Activated CD4-positive, alpha-beta T cell treated with anti-CD3 and anti-CD28 coated beads, Interleukin-2, amount 10 ng/mL, durations not matched to agents 7 days and 5 days (primary cell): ENCODE measurements at regions not wholly inside any gene's neighbourhood (a gene's known extent, or its start where the extent isn't known, plus 50 kb on each side); places are given as distances from the start of the nearest gene placed in this dataset.
"Not testable (repeated sequence)": the region's sequence is repeated elsewhere in the genome, so short reads cannot be mapped to it uniquely, and the experiment has no call there.

Experiments
- CTCF ChIA-PET: fragments of 350-600 bp; sonication (Branson Sonifier 250); formaldehyde crosslinking; loops from one replicate; lab custom pipeline; 2021; ENCODE audit warnings: antibody characterized with exemption; lab: Charles Lee
- POLR2A ChIA-PET: fragments of 350-600 bp; sonication (Branson Sonifier 250); formaldehyde crosslinking; loops from one replicate; lab custom pipeline; 2021; ENCODE audit warnings: antibody characterized with exemption; lab: Charles Lee
- DNase-seq: peaks from one replicate; pipeline ENCODE4 v3.0.0-alpha.2; 2020
- H3K27ac Mint-ChIP-seq: one replicate; pipeline ENCODE4 v1.8.0; 2021; ENCODE audit warnings: mild to moderate bottlenecking, moderate library complexity, mixed read lengths
- H3K27me3 Mint-ChIP-seq: one replicate; pipeline ENCODE4 v1.8.0; 2021; ENCODE audit warnings: mixed read lengths
- H3K36me3 Mint-ChIP-seq: one replicate; pipeline ENCODE4 v1.8.0; 2021; ENCODE audit warnings: low read depth, mixed read lengths
- H3K4me1 Mint-ChIP-seq: one replicate; pipeline ENCODE4 v1.8.0; 2021; ENCODE audit warnings: mixed read lengths
- H3K4me3 Mint-ChIP-seq: one replicate; pipeline ENCODE4 v1.8.0; 2021; ENCODE audit warnings: mild to moderate bottlenecking, moderate library complexity, mixed read lengths
- H3K9me3 Mint-ChIP-seq: one replicate; pipeline ENCODE4 v1.8.0; 2021; ENCODE audit warnings: mixed read lengths

DNA sequence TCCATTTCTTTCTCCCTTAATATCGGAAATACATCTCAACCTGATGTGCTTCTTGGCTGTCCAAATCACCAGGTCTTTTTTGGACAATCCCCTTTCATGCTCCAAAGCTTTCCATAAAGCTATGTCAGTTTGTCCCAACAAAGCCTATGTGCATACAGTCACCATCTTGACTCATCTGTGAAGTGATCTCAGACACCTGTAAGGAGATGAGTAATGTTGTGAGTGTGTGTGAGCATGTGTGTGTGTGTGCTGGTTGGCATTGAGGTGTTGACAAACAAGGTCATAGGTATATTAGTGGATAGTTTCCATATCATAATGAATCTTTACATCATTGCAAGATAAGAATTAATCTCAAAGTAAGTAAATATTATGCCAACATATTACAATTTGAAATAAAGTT is 1243.3 kb upstream of the SEL1L start:
- Mint-ChIP-seq H3K27ac (no peak overlapping the region), H3K4me3 (no peak overlapping the region), H3K9me3 (no peaks in the 10 kb centered on the region), H3K27me3 (no peaks in the 10 kb centered on the region), H3K36me3 (no peaks in the 10 kb centered on the region), H3K4me1 (no peaks in the 10 kb centered on the region)
- CTCF ChIA-PET: no interaction called here
- DNase-seq: no peak
- POLR2A ChIA-PET: no interaction called here

- POLR2A ChIA-PET: no interaction called here
- no peak for DNase-seq
- no peak overlapping the region for H3K4me3 Mint-ChIP-seq
- CTCF ChIA-PET: no interaction called here
- no peaks in the 10 kb centered on the region for H3K4me1 Mint-ChIP-seq
- H3K9me3 Mint-ChIP-seq: no peaks in the 10 kb centered on the region
- H3K27me3 Mint-ChIP-seq: no peaks in the 10 kb centered on the region
- no peak overlapping the region for H3K27ac Mint-ChIP-seq
- H3K36me3 Mint-ChIP-seq: no peaks in the 10 kb centered on the region
Measured at GRCh38 chr14:82778008-82778590, 1244.4 kb upstream of the SEL1L start.

DNA sequence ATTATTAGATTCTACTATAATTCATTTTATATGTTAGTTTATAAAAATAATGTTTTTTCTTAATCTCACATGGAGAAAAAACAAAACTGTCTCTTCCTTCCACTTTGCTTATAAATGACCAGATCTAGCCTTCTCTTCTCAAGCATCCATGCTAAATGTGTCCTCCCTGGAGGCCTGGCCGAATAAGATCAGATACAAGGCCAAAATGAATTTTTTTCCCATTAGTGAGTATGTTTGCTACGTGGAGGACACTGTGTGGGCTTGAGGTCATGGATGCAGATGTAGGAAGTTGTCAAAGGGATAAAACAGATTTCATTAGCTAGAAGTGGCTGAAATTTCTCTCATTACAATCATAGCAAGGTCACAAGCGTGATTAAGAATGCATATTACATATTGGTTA is 1244.9 kb upstream of the SEL1L start:
- H3K9me3 Mint-ChIP-seq: no peaks in the 10 kb centered on the region
- no peaks in the 10 kb centered on the region for H3K4me1 Mint-ChIP-seq
- ChIA-PET CTCF (no interaction called here), POLR2A (no interaction called here)
- H3K27me3 Mint-ChIP-seq: no peaks in the 10 kb centered on the region
- no peaks in the 10 kb centered on the region for H3K36me3 Mint-ChIP-seq
- no peak overlapping the region for H3K4me3 Mint-ChIP-seq
- no peak overlapping the region for H3K27ac Mint-ChIP-seq
- DNase-seq: no peak

DNA sequence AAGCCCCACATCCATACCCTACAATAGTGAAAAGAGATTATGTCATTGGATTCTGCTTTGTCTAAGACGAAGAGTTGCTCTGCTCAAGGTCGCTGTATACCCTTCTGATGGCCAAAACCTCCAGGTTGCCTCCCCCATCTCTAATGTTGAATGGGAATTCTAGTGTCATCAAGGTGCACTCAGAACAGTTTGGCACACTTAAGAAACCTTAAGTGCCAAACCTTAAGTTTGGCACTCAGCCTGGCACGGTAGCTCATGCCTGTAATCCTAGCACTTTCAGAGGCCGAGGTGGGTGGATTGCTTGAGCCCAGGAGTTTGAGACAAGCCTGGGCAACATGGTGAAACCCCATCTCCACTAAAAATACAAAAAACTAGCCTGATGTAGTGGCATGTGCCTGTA is 1245.6 kb upstream of the SEL1L start:
- ChIA-PET POLR2A (no interaction called here), CTCF (no interaction called here)
- Mint-ChIP-seq H3K4me1 (no peaks in the 10 kb centered on the region), H3K36me3 (no peaks in the 10 kb centered on the region), H3K4me3 (no peak overlapping the region), H3K27me3 (no peaks in the 10 kb centered on the region), H3K9me3 (peaks cover 2% of the 10 kb centered on the region), H3K27ac (no peak overlapping the region)
- DNase-seq: no peak

DNA sequence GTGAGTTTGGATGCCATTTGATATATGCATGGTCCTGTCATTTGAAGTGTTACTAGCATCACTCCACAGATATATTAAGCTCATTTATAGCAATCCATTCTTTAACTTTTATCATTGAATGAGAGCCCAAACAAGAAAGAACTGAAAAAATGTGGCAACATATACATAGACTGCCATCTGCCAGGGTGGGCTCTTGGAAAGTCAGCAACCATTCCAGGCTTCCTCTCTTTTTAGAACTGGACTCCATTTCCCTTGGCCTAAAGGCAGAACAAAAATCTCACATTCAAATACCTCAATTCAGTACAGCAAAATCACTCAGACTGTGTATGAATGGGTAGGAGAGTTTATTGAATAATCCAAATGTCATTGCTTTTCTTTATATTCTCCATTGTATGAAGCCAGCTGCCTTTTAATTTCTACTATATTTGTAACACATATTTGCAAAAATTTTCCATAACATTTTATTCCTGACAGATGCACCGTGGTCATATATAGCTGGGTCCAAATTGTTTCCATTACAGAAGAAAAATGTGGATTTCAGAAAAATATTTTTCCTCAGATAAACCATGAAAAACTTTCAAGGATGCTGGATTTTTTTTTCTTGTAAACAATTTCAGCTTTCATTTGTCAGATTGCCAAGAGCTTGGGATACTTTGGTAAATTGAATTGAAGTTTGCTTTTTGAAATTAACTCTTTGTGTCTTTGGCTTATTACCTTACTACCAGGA is 1252.3 kb upstream of the SEL1L start:
- no peak overlapping the region for H3K4me3 Mint-ChIP-seq
- H3K36me3 Mint-ChIP-seq: no peaks in the 10 kb centered on the region
- no peak overlapping the region for H3K27ac Mint-ChIP-seq
- CTCF ChIA-PET: no interaction called here
- H3K27me3 Mint-ChIP-seq: no peaks in the 10 kb centered on the region
- no peaks in the 10 kb centered on the region for H3K4me1 Mint-ChIP-seq
- POLR2A ChIA-PET: no interaction called here
- DNase-seq: no peak
- H3K9me3 Mint-ChIP-seq: peaks cover 2% of the 10 kb centered on the region

- no peaks in the 10 kb centered on the region for H3K27me3 Mint-ChIP-seq
- POLR2A ChIA-PET: no interaction called here
- no peak for DNase-seq
- CTCF ChIA-PET: no interaction called here
- no peak overlapping the region for H3K27ac Mint-ChIP-seq
- peaks cover 2% of the 10 kb centered on the region for H3K9me3 Mint-ChIP-seq
- H3K4me1 Mint-ChIP-seq: no peaks in the 10 kb centered on the region
- H3K4me3 Mint-ChIP-seq: no peak overlapping the region
- no peaks in the 10 kb centered on the region for H3K36me3 Mint-ChIP-seq
Measured at GRCh38 chr14:82786483-82786880, 1252.8 kb upstream of the SEL1L start.

DNA sequence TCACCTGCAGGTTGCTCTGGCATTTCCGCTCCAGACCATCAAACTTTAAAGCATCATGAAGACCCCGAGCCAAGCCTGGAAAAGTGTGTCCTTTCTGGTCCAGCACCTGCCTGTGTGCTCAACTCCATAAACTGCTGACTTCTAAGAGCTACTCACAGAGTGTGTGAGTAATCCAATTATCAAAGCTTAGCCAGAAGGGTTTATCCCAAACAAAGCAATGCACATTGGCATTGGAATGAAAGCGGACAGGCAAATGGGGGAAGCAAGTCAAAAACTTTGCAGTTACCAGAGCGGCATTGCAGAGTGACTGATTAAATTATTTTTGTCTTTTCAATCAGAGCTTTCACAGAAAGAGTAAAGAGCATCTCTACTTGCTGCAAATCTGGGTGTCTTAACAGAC is 1262.4 kb upstream of the SEL1L start:
- H3K4me3 Mint-ChIP-seq: no peak overlapping the region
- H3K27me3 Mint-ChIP-seq: no peaks in the 10 kb centered on the region
- POLR2A ChIA-PET: no interaction called here
- no peaks in the 10 kb centered on the region for H3K4me1 Mint-ChIP-seq
- H3K9me3 Mint-ChIP-seq: no peaks in the 10 kb centered on the region
- DNase-seq: no peak
- CTCF ChIA-PET: no interaction called here
- no peak overlapping the region for H3K27ac Mint-ChIP-seq
- H3K36me3 Mint-ChIP-seq: no peaks in the 10 kb centered on the region

GRCh38 chr14:82798276-82798675 is 1264.6 kb upstream of the SEL1L start:
- H3K27me3 Mint-ChIP-seq: no peaks in the 10 kb centered on the region
- ChIA-PET POLR2A (no interaction called here), CTCF (no interaction called here)
- no peak for DNase-seq
- no peak overlapping the region for H3K4me3 Mint-ChIP-seq
- H3K27ac Mint-ChIP-seq: no peak overlapping the region
- peaks cover 2% of the 10 kb centered on the region for H3K9me3 Mint-ChIP-seq
- H3K36me3 Mint-ChIP-seq: no peaks in the 10 kb centered on the region
- H3K4me1 Mint-ChIP-seq: no peaks in the 10 kb centered on the region

DNA sequence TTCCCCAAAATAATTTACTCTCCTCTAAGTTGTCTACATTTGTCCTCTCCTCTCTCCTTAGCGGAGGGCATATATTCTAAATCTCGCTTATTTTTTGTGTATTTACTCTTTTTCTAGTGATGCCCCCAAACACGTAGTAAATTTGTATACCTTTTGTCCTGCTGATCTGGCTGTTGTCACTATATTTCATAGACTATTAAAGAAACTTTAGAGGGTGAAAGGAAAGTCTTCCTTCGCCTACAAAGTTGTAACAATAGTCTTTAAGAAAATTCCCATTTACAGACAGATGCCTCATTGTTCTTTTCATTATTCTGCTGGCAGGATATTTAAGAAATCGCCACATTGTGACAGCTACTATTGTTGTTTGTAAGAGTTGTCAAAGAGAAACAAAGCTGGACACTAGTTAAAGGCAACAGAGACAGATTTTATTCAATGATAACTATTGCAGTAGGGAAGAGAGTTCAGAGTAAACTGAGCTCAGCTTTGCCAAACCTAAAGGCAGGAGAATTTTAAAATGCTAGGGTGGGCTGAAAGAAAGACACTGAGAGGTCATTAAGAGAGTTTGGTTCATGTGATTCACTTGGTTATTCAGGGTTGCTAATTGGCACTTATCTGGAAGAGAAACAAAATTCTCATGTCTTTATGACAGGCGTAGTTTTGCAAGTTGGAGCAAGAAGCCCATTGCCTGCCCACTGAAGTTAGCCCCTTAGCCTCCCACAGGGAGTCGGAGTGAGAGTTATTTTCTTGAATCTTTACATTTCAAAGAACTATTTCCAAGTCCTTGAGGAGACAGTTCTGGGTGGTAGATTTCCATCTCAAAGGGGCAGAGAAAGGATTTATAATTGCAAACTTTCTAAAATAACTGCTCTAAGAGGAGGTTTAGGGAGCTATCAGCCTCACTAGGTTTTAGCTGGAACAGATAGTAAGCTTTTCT is 1272.5 kb upstream of the SEL1L start:
- DNase-seq: no peak
- Mint-ChIP-seq H3K4me1 (no peaks in the 10 kb centered on the region), H3K36me3 (no peaks in the 10 kb centered on the region), H3K4me3 (no peak overlapping the region), H3K27ac (no peak overlapping the region), H3K27me3 (no peaks in the 10 kb centered on the region), H3K9me3 (peaks cover 2% of the 10 kb centered on the region)
- ChIA-PET CTCF (interaction anchor here (0.5 kb wide), 1 partner anchor 45 kb away, joined by 3 read pairs; no protein-coding TSS in a partner anchor), POLR2A (no interaction called here)

DNA sequence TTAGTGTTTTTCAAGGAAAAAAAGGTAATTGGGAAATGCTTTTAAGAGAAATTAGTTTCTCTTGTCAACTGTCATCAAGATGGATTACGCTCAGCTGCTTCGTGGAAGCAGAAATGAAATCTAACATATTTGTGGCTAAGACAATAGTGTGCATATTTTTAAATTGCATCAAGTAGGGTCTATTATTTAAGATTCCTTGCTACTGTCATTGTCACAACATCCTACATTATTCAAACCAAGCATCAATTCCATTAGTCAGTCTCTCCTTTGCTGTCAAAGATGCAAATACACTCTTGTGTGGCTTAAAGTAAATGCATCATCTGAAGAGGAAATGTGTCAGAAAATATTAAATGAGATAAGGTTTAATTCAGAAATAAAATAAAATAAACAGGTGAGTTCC is 1277.6 kb upstream of the SEL1L start:
- ChIA-PET CTCF (no interaction called here), POLR2A (no interaction called here)
- Mint-ChIP-seq H3K9me3 (peaks cover 3% of the 10 kb centered on the region), H3K36me3 (no peaks in the 10 kb centered on the region), H3K27ac (no peak overlapping the region), H3K27me3 (no peaks in the 10 kb centered on the region), H3K4me1 (no peaks in the 10 kb centered on the region), H3K4me3 (no peak overlapping the region)
- DNase-seq: no peak

DNA sequence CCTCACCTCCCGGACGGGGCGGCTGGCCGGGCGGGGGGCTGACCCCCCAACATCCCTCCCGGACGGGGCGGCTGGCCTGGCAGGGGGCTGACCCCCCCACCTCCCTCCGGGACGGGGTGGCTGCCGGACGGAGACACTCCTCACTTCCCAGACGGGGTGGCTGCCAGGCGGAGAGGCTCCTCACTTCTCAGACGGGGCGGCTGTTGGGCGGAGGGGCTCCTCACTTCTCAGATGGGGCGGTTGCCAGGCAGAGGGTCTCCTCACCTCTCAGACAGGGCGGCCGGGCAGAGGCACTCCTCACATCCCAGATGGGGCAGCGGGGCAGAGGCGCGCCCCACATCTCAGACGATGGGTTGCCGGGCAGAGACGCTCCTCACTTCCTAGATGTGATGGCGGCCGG is 1280.7 kb upstream of the SEL1L start:
- H3K36me3 Mint-ChIP-seq, DNase-seq, H3K27me3 Mint-ChIP-seq, H3K9me3 Mint-ChIP-seq, H3K4me1 Mint-ChIP-seq, POLR2A ChIA-PET, CTCF ChIA-PET, H3K27ac Mint-ChIP-seq, H3K4me3 Mint-ChIP-seq: not testable (repeated sequence)

GRCh38 chr14:82830596-82830995 is 1296.9 kb upstream of the SEL1L start:
- DNase-seq: no peak
- ChIA-PET CTCF (no interaction called here), POLR2A (no interaction called here)
- H3K27ac Mint-ChIP-seq: no peak overlapping the region
- H3K36me3 Mint-ChIP-seq: no peaks in the 10 kb centered on the region
- H3K27me3 Mint-ChIP-seq: no peaks in the 10 kb centered on the region
- no peaks in the 10 kb centered on the region for H3K4me1 Mint-ChIP-seq
- no peak overlapping the region for H3K4me3 Mint-ChIP-seq
- H3K9me3 Mint-ChIP-seq: peaks cover 2% of the 10 kb centered on the region

- Mint-ChIP-seq H3K9me3 (no peaks in the 10 kb centered on the region), H3K27ac (no peak overlapping the region), H3K27me3 (no peaks in the 10 kb centered on the region), H3K36me3 (no peaks in the 10 kb centered on the region), H3K4me3 (no peak overlapping the region), H3K4me1 (no peaks in the 10 kb centered on the region)
- no peak for DNase-seq
- ChIA-PET CTCF (no interaction called here), POLR2A (no interaction called here)
Measured at GRCh38 chr14:82836256-82836950, 1302.8 kb upstream of the SEL1L start.
